Adrenal gland (tissue), 5 donors: ENCODE measurements at regions not wholly inside any gene's neighbourhood (a gene's known extent, or its start where the extent isn't known, plus 50 kb on each side); places are given as distances from the start of the nearest gene placed in this dataset.

Experiments
- POLR2A ChIP-seq, 2 donors: fragments of 450-650 bp; IDR thresholded peaks; one replicate each; pipeline ENCODE4 v1.6.1; 2017; ENCODE audit warnings: antibody characterized with exemption in 2 of 2, mild to moderate bottlenecking in 2 of 2, moderate library complexity in 1 of 2
- TF ChIP-seq, protein P1 (sequence below), 6 experiments: fragments of 450-650 bp in 4 of 6; fragments of 200-600 bp in 2 of 6; sonication (generic) in 1 of 6; IDR thresholded peaks; 1 replicate in 5 of 6; 2 replicates in 1 of 6; pipeline versions ENCODE4 v1.5.1 to v1.8.0; 2016 to 2021; ENCODE audit warnings: antibody characterized with exemption in 6 of 6, mild to moderate bottlenecking in 2 of 6, moderate library complexity in 1 of 6
- donor health status: DM: no; HTN: no; CAD: no.

DNA sequence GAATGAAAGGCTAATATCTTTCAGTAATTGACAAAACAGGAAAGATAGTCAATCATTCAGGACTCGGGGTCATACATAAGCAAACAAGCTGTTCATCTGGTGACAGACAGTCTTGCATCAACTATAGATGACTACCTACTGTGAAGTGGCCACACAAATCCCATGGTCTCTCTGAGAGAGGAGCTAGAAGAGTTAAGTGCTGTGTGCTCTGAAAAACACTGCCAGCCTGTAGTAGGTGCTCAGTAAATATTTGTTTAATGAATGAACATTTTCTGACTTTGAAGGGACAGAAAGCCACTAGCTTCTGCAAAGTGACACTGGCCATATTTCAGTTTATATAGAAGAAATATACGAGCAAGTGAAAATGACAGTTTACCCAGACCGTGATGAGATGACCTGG lies 184.0 kb upstream of the CHAC2 start:
- TF ChIP-seq, protein P1, sequence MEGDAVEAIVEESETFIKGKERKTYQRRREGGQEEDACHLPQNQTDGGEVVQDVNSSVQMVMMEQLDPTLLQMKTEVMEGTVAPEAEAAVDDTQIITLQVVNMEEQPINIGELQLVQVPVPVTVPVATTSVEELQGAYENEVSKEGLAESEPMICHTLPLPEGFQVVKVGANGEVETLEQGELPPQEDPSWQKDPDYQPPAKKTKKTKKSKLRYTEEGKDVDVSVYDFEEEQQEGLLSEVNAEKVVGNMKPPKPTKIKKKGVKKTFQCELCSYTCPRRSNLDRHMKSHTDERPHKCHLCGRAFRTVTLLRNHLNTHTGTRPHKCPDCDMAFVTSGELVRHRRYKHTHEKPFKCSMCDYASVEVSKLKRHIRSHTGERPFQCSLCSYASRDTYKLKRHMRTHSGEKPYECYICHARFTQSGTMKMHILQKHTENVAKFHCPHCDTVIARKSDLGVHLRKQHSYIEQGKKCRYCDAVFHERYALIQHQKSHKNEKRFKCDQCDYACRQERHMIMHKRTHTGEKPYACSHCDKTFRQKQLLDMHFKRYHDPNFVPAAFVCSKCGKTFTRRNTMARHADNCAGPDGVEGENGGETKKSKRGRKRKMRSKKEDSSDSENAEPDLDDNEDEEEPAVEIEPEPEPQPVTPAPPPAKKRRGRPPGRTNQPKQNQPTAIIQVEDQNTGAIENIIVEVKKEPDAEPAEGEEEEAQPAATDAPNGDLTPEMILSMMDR (IDR thresholded peaks at IDR 0.05): no peak
- TF ChIP-seq POLR2A (IDR thresholded peaks at IDR 0.05): no peak
